ENCODE measurements at regions not wholly inside any gene's neighbourhood (a gene's known extent, or its start where the extent isn't known, plus 50 kb on each side); places are given as distances from the start of the nearest gene placed in this dataset.

DNA sequence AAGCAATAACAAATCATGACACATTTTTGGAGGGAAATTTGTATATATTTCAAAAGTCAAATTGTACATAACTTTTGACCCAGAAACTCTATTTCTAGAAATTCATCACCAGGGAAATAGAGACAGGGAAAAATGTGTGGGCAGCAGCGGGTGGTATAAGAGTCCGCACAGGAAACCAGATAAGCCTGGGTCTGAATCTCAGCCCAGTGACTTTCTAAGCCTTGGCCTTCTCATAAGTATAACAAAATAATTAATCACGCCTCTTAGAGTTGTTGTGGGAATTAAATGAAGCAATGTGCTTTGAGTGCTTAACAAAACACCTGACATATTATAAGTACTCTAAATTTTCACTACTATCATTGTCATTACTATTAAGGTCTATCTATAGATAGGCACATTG lies 149.2 kb upstream of the DAP start:
- H2AFZ ChIP-seq (ENCODE audit: low read length): no peak overlapping the region
- DNase-seq (ENCODE audit: low spot score): no peak
- no peak for TF ChIP-seq EZH2phosphoT487 (IDR thresholded peaks at IDR 0.05; ENCODE audit: borderline replicate concordance, low read depth, low read length)
- TF ChIP-seq, protein P1, sequence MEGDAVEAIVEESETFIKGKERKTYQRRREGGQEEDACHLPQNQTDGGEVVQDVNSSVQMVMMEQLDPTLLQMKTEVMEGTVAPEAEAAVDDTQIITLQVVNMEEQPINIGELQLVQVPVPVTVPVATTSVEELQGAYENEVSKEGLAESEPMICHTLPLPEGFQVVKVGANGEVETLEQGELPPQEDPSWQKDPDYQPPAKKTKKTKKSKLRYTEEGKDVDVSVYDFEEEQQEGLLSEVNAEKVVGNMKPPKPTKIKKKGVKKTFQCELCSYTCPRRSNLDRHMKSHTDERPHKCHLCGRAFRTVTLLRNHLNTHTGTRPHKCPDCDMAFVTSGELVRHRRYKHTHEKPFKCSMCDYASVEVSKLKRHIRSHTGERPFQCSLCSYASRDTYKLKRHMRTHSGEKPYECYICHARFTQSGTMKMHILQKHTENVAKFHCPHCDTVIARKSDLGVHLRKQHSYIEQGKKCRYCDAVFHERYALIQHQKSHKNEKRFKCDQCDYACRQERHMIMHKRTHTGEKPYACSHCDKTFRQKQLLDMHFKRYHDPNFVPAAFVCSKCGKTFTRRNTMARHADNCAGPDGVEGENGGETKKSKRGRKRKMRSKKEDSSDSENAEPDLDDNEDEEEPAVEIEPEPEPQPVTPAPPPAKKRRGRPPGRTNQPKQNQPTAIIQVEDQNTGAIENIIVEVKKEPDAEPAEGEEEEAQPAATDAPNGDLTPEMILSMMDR (conservative IDR thresholded peaks at IDR 0.05; ENCODE audit: low read length): no peak
- no peak overlapping the region for H3K27ac ChIP-seq (ENCODE audit: low read depth, low read length, poor library complexity, severe bottlenecking)
- ChIA-PET CTCF (ENCODE audit: unreplicated experiment) (no interaction called here), POLR2A (no interaction called here)
- no peaks in the 10 kb centered on the region for H3K9me2 ChIP-seq (ENCODE audit: insufficient read depth, low read length)
- H3K4me3 ChIP-seq (ENCODE audit: low read depth, low read length, poor library complexity, severe bottlenecking): no peak overlapping the region
- no peaks in the 10 kb centered on the region for H4K20me1 ChIP-seq (ENCODE audit: insufficient read depth, low read length)
- H3K36me3 ChIP-seq (ENCODE audit: insufficient read depth, low read length): no peaks in the 10 kb centered on the region
- H3K4me1 ChIP-seq (ENCODE audit: insufficient read depth, low read length, poor library complexity, severe bottlenecking): no peaks in the 10 kb centered on the region
- intact Hi-C loops (cut with micrococcal nuclease; ENCODE audit: unreplicated experiment): no loop called here
- BruUV-seq (replicated peaks): no TSS peak
- no peaks in the 10 kb centered on the region for H3K9me3 ChIP-seq (ENCODE audit: low read length)
- H3K4me2 ChIP-seq (ENCODE audit: low read length): no peak overlapping the region
- no peaks in the 10 kb centered on the region for H3K79me2 ChIP-seq (ENCODE audit: insufficient read depth, low read depth, low read length)

DNA sequence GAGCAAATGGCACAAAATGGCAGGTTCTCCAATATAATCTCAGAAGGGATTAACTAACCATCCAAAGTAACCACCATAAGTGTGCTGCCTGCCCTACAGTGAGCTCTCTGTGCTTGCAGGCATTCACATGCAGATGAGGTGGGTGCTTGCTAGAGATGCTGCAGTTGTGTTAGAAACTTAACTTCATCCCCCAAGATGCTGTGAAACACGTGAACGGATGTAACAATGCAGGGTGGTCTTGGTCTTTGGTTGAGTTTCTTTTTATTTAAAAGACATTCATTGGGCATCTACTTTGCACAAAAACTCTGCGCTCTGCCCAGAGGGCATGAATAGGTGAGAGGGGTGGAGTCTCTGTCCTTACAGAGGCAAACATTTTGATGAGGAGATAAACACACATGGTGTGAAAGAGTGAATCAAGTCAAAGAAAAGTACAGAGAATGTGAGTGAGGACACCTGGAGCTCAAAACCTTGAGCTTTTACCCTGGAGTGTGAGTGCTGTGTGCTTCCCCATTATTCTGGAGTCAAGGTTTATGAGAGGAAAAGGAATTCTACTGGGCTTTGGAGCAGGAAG lies 143.9 kb upstream of the DAP start:
- no peak overlapping the region for H2AFZ ChIP-seq (ENCODE audit: low read length)
- no peaks in the 10 kb centered on the region for H3K9me3 ChIP-seq (ENCODE audit: low read length)
- POLR2A ChIA-PET: interaction anchor here (0.7 kb wide), 1 partner anchor 279 kb away, joined by 4 read pairs; no protein-coding TSS in a partner anchor
- CTCF ChIA-PET (ENCODE audit: unreplicated experiment): no interaction called here
- no peak overlapping the region for H3K4me3 ChIP-seq (ENCODE audit: low read depth, low read length, poor library complexity, severe bottlenecking)
- no peaks in the 10 kb centered on the region for H3K36me3 ChIP-seq (ENCODE audit: insufficient read depth, low read length)
- no peaks in the 10 kb centered on the region for H3K79me2 ChIP-seq (ENCODE audit: insufficient read depth, low read depth, low read length)
- DNase-seq (ENCODE audit: low spot score): no peak
- H3K27ac ChIP-seq (ENCODE audit: low read depth, low read length, poor library complexity, severe bottlenecking): no peak overlapping the region
- no peaks in the 10 kb centered on the region for H3K9me2 ChIP-seq (ENCODE audit: insufficient read depth, low read length)
- intact Hi-C loops (cut with micrococcal nuclease; ENCODE audit: unreplicated experiment): no loop called here
- no peak for TF ChIP-seq EZH2phosphoT487 (IDR thresholded peaks at IDR 0.05; ENCODE audit: borderline replicate concordance, low read depth, low read length)
- TF ChIP-seq, protein P1 (conservative IDR thresholded peaks at IDR 0.05; ENCODE audit: low read length): no peak
- BruUV-seq (replicated peaks): no TSS peak
- H3K4me2 ChIP-seq (ENCODE audit: low read length): no peak overlapping the region
- no peaks in the 10 kb centered on the region for H4K20me1 ChIP-seq (ENCODE audit: insufficient read depth, low read length)
- no peaks in the 10 kb centered on the region for H3K4me1 ChIP-seq (ENCODE audit: insufficient read depth, low read length, poor library complexity, severe bottlenecking)

DNA sequence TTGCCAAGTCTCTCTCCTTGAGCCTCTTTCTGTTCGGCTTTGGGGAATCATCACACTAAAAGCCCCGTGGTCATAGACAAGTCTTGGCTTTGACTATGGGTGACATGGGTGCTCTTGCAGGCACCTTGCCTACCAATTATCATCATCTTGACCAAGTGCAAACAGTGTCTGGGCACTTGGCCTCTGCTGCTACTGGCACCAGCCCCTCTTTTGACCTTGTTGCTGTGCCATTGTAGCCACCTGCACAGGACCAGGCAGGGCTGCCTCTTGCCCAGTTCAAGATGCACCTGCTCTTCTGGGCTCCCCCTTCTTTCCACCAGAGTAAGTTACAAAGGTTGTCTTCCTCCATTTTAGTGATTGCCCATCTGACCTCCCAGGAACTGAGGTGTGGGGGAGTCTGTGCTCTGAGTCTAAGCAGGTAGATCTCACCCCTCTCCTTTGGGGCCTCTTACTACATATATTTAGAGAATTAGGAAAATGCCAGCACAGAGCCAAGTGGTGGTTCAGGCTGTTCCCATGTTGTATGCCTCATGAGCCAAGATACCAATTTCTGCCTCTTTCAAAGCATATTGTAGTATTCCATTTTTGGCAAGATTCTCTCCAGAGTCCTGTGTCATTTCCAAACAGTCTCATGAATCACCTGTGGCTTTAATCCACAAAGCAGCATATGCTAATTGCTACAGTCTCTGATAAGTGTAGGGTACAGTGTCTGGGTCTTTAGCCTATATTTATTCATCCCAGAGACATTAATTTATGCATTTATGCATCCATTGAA lies 142.9 kb upstream of the DAP start:
- no peaks in the 10 kb centered on the region for H3K36me3 ChIP-seq (ENCODE audit: insufficient read depth, low read length)
- H2AFZ ChIP-seq (ENCODE audit: low read length): no peak overlapping the region
- intact Hi-C loops (cut with micrococcal nuclease; ENCODE audit: unreplicated experiment): no loop called here
- ChIA-PET CTCF (ENCODE audit: unreplicated experiment) (no interaction called here), POLR2A (no interaction called here)
- no TSS peak for BruUV-seq (replicated peaks)
- TF ChIP-seq, protein P1 (conservative IDR thresholded peaks at IDR 0.05; ENCODE audit: low read length): no peak
- no peak for TF ChIP-seq EZH2phosphoT487 (IDR thresholded peaks at IDR 0.05; ENCODE audit: borderline replicate concordance, low read depth, low read length)
- H3K79me2 ChIP-seq (ENCODE audit: insufficient read depth, low read depth, low read length): no peaks in the 10 kb centered on the region
- H3K4me1 ChIP-seq (ENCODE audit: insufficient read depth, low read length, poor library complexity, severe bottlenecking): no peaks in the 10 kb centered on the region
- no peaks in the 10 kb centered on the region for H4K20me1 ChIP-seq (ENCODE audit: insufficient read depth, low read length)
- no peaks in the 10 kb centered on the region for H3K9me2 ChIP-seq (ENCODE audit: insufficient read depth, low read length)
- no peaks in the 10 kb centered on the region for H3K9me3 ChIP-seq (ENCODE audit: low read length)
- DNase-seq (ENCODE audit: low spot score): no peak
- H3K4me3 ChIP-seq (ENCODE audit: low read depth, low read length, poor library complexity, severe bottlenecking): no peak overlapping the region
- no peak overlapping the region for H3K27ac ChIP-seq (ENCODE audit: low read depth, low read length, poor library complexity, severe bottlenecking)
- no peak overlapping the region for H3K4me2 ChIP-seq (ENCODE audit: low read length)
